HL-60 (cell line): ENCODE measurements at regions not wholly inside any gene's neighbourhood (a gene's known extent, or its start where the extent isn't known, plus 50 kb on each side); places are given as distances from the start of the nearest gene placed in this dataset.

Source experiments
- DNase-seq, 2 experiments: peaks; one replicate each; pipeline ENCODE4 v3.0.0-alpha.2; 2010 to 2020; ENCODE audit warnings: low read depth in 1 of 2, low spot score in 1 of 2
- H3K27ac ChIP-seq: fragments of 250-450 bp; sonication (Bioruptor Pico); replicated peaks from 2 replicates; pipeline ENCODE4 v1.5.1; 2020; ENCODE audit warnings: mild to moderate bottlenecking, moderate library complexity
- H3K27me3 ChIP-seq: fragments of 250-450 bp; sonication (Bioruptor Pico); 2 replicates; pipeline ENCODE4 v1.5.1; 2021; ENCODE audit warnings: mild to moderate bottlenecking, moderate library complexity; ENCODE audit not compliant: insufficient read depth, poor library complexity, severe bottlenecking
- H3K4me3 ChIP-seq: replicated peaks from 2 replicates; pipeline ENCODE4 v1.5.1; 2011; ENCODE audit warnings: mild to moderate bottlenecking, control low read depth, low read length; ENCODE audit not compliant: insufficient read depth
- GABPA ChIP-seq: IDR thresholded peaks from 2 replicates; pipeline ENCODE4 v1.6.1; 2012; ENCODE audit warnings: low read depth
- POLR2AphosphoS5 ChIP-seq: IDR thresholded peaks from 2 replicates; pipeline ENCODE4 v1.6.1; 2012; ENCODE audit warnings: low read depth
- REST ChIP-seq: IDR thresholded peaks from 2 replicates; pipeline ENCODE4 v1.6.1; 2012; ENCODE audit warnings: low read depth; ENCODE audit not compliant: insufficient replicate concordance
- SPI1 ChIP-seq: IDR thresholded peaks from 2 replicates; pipeline ENCODE4 v1.6.1; 2012; ENCODE audit warnings: low read depth, mild to moderate bottlenecking, borderline replicate concordance
- TF ChIP-seq, protein P1 (sequence below): IDR thresholded peaks from one replicate; pipeline ENCODE4 v1.5.1; 2011; ENCODE audit warnings: low read length, control low read depth, inconsistent platforms; ENCODE audit not compliant: insufficient read depth

DNA sequence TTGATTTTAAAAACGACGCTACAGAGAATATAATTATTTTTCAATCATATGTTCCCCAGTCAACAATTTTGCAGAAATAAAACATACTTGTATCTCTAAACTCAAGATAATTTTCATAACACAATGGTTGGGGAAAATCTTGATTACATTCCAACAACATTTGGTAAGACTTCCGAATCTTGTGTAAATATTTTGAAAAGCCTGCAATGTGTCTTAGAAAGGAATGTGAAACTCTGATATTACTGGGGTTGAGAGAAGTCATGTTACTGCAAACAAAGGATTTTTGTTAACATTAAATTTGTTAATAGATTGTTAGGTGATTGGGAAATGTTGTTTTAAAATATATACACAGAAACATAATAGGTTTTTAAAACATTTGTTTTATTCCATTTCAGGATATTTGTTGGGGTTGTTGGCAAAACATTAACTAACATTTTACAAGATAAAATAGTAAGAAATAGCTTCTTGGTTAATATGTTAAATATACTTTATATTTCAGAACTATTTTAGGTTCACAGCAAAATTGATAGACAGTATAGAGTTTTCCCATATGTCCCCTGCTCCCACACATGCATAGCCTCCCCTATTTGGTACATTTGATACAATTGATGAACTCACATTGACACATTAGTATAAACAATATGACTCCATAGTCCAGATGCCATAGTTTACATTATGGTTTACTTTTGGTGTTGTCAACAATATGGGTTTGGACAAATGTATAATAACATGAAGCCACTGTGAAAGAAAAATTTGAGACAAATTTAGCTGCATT, 218.6 kb upstream of the FAM47A start:
- H3K27me3 ChIP-seq, result no peaks in the 10 kb centered on the region
- H3K4me3 ChIP-seq, result no peak overlapping the region
- no peak overlapping the region for H3K27ac ChIP-seq
- TF ChIP-seq SPI1 (no peak), REST (no peak), GABPA (no peak), POLR2AphosphoS5 (no peak)
- TF ChIP-seq, protein P1, sequence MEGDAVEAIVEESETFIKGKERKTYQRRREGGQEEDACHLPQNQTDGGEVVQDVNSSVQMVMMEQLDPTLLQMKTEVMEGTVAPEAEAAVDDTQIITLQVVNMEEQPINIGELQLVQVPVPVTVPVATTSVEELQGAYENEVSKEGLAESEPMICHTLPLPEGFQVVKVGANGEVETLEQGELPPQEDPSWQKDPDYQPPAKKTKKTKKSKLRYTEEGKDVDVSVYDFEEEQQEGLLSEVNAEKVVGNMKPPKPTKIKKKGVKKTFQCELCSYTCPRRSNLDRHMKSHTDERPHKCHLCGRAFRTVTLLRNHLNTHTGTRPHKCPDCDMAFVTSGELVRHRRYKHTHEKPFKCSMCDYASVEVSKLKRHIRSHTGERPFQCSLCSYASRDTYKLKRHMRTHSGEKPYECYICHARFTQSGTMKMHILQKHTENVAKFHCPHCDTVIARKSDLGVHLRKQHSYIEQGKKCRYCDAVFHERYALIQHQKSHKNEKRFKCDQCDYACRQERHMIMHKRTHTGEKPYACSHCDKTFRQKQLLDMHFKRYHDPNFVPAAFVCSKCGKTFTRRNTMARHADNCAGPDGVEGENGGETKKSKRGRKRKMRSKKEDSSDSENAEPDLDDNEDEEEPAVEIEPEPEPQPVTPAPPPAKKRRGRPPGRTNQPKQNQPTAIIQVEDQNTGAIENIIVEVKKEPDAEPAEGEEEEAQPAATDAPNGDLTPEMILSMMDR, result no peak
- DNase-seq, result no peak

- DNase-seq, result no peak
- TF ChIP-seq POLR2AphosphoS5 (no peak), SPI1 (no peak), GABPA (no peak), REST (no peak)
- TF ChIP-seq, protein P1, result no peak
- no peak overlapping the region for H3K4me3 ChIP-seq
- H3K27me3 ChIP-seq, result no peaks in the 10 kb centered on the region
- no peak overlapping the region for H3K27ac ChIP-seq
Measured at GRCh38 chrX:34343001-34343400, 210.9 kb upstream of the FAM47A start.

- no peak for TF ChIP-seq REST
- no peak for TF ChIP-seq GABPA
- TF ChIP-seq POLR2AphosphoS5, result no peak
- no peak for TF ChIP-seq SPI1
- TF ChIP-seq, protein P1, result no peak
- Histone ChIP-seq H3K27me3 (no peaks in the 10 kb centered on the region), H3K27ac (no peak overlapping the region), H3K4me3 (no peak overlapping the region)
- no peak for DNase-seq
Measured at GRCh38 chrX:34341814-34342213, 209.7 kb upstream of the FAM47A start.
